Activated T-helper 2 cell treated with anti-CD3 and anti-CD28 coated beads, Interferon-gamma antibody, Interleukin-2, Interleukin-4, amounts not matched to agents 10 μg/mL and 5 μg/mL and 100 μg/mL, durations not matched to agents 14 hours and 24 hours and 36 hours (primary cell): ENCODE measurements at regions not wholly inside any gene's neighbourhood (a gene's known extent, or its start where the extent isn't known, plus 50 kb on each side); places are given as distances from the start of the nearest gene placed in this dataset.

Experiments
- DNase-seq: peaks from one replicate; pipeline ENCODE4 v3.0.0; 2021; ENCODE audit warnings: low spot score
- H3K27ac Mint-ChIP-seq: one replicate; pipeline ENCODE4 v1.8.0; 2021; ENCODE audit warnings: mixed read lengths
- H3K27me3 Mint-ChIP-seq: one replicate; pipeline ENCODE4 v1.8.0; 2021; ENCODE audit warnings: low read depth, mixed read lengths
- H3K36me3 Mint-ChIP-seq: one replicate; pipeline ENCODE4 v1.8.0; 2021; ENCODE audit warnings: low read depth, mixed read lengths
- H3K4me1 Mint-ChIP-seq: one replicate; pipeline ENCODE4 v1.8.0; 2021; ENCODE audit warnings: low read depth, mixed read lengths
- H3K4me3 Mint-ChIP-seq: one replicate; pipeline ENCODE4 v1.8.0; 2021; ENCODE audit warnings: low read depth, mild to moderate bottlenecking, moderate library complexity, mixed read lengths
- H3K9me3 Mint-ChIP-seq: one replicate; pipeline ENCODE4 v1.8.0; 2021; ENCODE audit warnings: mixed read lengths
- intact Hi-C: fragments of 100-400 bp; cut with micrococcal nuclease; formaldehyde crosslinking; loops from one replicate; pipeline ENCODE4 v1.15.1; 2023

DNA sequence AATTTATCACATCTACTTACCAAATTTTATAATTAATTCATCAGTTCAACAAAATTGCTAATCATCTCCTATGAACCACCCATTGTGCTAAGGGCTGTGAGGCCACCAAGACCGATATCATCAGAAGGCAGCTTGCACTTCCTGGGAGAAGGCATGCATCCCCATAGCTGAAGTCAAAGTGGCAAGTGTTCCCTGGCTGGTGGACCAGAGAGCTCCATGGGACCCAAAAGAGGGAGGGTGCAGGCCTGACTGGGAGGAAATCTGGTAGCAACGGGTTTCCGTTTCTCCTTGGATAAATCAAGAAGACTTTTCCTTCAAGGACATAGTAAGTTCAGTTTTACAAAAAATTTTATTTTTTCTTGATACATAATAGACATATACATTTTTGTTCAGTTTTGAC, 325.2 kb downstream of the FGF9 start:
- no peak for DNase-seq
- Mint-ChIP-seq H3K4me1 (no peaks in the 10 kb centered on the region), H3K9me3 (no peaks in the 10 kb centered on the region), H3K36me3 (no peaks in the 10 kb centered on the region), H3K27ac (no peak overlapping the region), H3K27me3 (peaks cover 2% of the 10 kb centered on the region), H3K4me3 (no peak overlapping the region)
- intact Hi-C loops, result no loop called here

GRCh38 chr13:21997726-21998125, 326.9 kb downstream of the FGF9 start:
- peaks cover 2% of the 10 kb centered on the region for H3K27me3 Mint-ChIP-seq
- intact Hi-C loops, result no loop called here
- H3K36me3 Mint-ChIP-seq, result no peaks in the 10 kb centered on the region
- H3K4me1 Mint-ChIP-seq, result no peaks in the 10 kb centered on the region
- H3K9me3 Mint-ChIP-seq, result no peaks in the 10 kb centered on the region
- H3K4me3 Mint-ChIP-seq, result no peak overlapping the region
- DNase-seq, result no peak
- no peak overlapping the region for H3K27ac Mint-ChIP-seq

GRCh38 chr13:21998279-21998990, 327.6 kb downstream of the FGF9 start:
- H3K4me3 Mint-ChIP-seq, result no peak overlapping the region
- no peak for DNase-seq
- H3K27ac Mint-ChIP-seq, result no peak overlapping the region
- intact Hi-C loops, result no loop called here
- H3K36me3 Mint-ChIP-seq, result no peaks in the 10 kb centered on the region
- peaks cover 2% of the 10 kb centered on the region for H3K27me3 Mint-ChIP-seq
- H3K4me1 Mint-ChIP-seq, result no peaks in the 10 kb centered on the region
- H3K9me3 Mint-ChIP-seq, result no peaks in the 10 kb centered on the region

DNA sequence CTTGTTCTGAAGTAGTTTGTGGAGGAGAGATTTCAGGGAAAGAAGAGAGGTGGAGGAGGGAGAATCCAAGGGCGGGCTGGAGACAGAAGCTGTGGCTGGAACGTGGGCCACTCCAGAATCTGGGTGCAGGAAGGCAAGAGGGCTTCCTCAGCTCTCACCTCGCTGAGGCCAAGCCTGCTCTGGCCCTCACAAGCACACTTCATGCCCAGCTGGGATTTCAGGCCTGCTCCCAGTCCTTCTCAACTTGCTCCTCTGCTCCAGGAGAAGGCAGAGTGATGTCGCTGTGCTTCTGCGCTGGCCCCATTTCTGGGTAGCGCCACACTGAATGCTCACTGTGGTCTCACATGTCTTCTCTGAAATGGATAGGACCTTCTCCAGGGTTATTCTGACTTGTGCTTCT, 328.8 kb downstream of the FGF9 start:
- intact Hi-C loops, result no loop called here
- H3K27me3 Mint-ChIP-seq, result no peaks in the 10 kb centered on the region
- H3K4me3 Mint-ChIP-seq, result no peak overlapping the region
- H3K27ac Mint-ChIP-seq, result no peak overlapping the region
- H3K4me1 Mint-ChIP-seq, result no peaks in the 10 kb centered on the region
- no peak for DNase-seq
- H3K9me3 Mint-ChIP-seq, result no peaks in the 10 kb centered on the region
- H3K36me3 Mint-ChIP-seq, result no peaks in the 10 kb centered on the region

GRCh38 chr13:22000191-22000590, 329.3 kb downstream of the FGF9 start:
- Mint-ChIP-seq H3K9me3 (no peaks in the 10 kb centered on the region), H3K4me3 (no peak overlapping the region), H3K27ac (no peak overlapping the region), H3K4me1 (no peaks in the 10 kb centered on the region), H3K27me3 (no peaks in the 10 kb centered on the region), H3K36me3 (no peaks in the 10 kb centered on the region)
- no peak for DNase-seq
- intact Hi-C loops, result no loop called here

GRCh38 chr13:22001336-22001735, 330.5 kb downstream of the FGF9 start:
- Mint-ChIP-seq H3K36me3 (no peaks in the 10 kb centered on the region), H3K27ac (no peak overlapping the region), H3K27me3 (no peaks in the 10 kb centered on the region), H3K9me3 (no peaks in the 10 kb centered on the region), H3K4me3 (no peak overlapping the region), H3K4me1 (no peaks in the 10 kb centered on the region)
- intact Hi-C loops, result no loop called here
- DNase-seq, result no peak

- Mint-ChIP-seq H3K36me3 (no peaks in the 10 kb centered on the region), H3K27me3 (no peaks in the 10 kb centered on the region), H3K27ac (no peak overlapping the region), H3K4me1 (no peaks in the 10 kb centered on the region), H3K4me3 (no peak overlapping the region), H3K9me3 (no peaks in the 10 kb centered on the region)
- intact Hi-C loops, result no loop called here
- DNase-seq, result no peak
Observed at GRCh38 chr13:22002893-22003292, 332.0 kb downstream of the FGF9 start.

GRCh38 chr13:22009500-22009899, 338.6 kb downstream of the FGF9 start:
- intact Hi-C loops, result no loop called here
- H3K4me3 Mint-ChIP-seq, result no peak overlapping the region
- H3K27me3 Mint-ChIP-seq, result no peaks in the 10 kb centered on the region
- no peaks in the 10 kb centered on the region for H3K9me3 Mint-ChIP-seq
- H3K4me1 Mint-ChIP-seq, result no peaks in the 10 kb centered on the region
- H3K27ac Mint-ChIP-seq, result no peak overlapping the region
- DNase-seq, result no peak
- H3K36me3 Mint-ChIP-seq, result no peaks in the 10 kb centered on the region

DNA sequence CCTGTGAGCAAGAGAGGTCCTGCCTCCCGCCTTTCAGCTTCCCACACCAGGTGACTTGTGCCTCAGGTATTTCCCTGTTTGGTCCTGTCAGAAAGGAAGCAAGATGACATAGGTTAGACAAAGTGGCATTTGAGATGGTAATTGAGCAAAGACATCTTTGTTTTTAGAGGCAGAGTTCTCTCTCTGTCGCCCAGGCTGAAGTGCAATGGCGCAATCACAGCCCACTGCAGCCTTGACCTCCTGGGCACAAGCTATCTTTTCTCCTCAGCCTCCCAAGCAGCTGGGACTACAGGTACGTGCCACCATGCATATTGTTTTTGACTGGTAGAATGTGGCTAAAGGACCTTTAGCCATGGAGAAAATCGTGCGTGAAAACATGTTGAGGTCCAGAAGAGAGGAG, 339.1 kb downstream of the FGF9 start:
- no peak for DNase-seq
- no peaks in the 10 kb centered on the region for H3K27me3 Mint-ChIP-seq
- H3K27ac Mint-ChIP-seq, result no peak overlapping the region
- no peaks in the 10 kb centered on the region for H3K36me3 Mint-ChIP-seq
- no peaks in the 10 kb centered on the region for H3K4me1 Mint-ChIP-seq
- intact Hi-C loops, result loop anchor here (10.0 kb wide), 1 partner anchor 335 kb away; the partner anchor contains the start of gene FGF9
- no peaks in the 10 kb centered on the region for H3K9me3 Mint-ChIP-seq
- no peak overlapping the region for H3K4me3 Mint-ChIP-seq

GRCh38 chr13:22012686-22013085, 341.8 kb downstream of the FGF9 start:
- H3K36me3 Mint-ChIP-seq, result no peaks in the 10 kb centered on the region
- peaks cover 4% of the 10 kb centered on the region for H3K4me1 Mint-ChIP-seq
- no peak overlapping the region for H3K27ac Mint-ChIP-seq
- H3K9me3 Mint-ChIP-seq, result no peaks in the 10 kb centered on the region
- H3K4me3 Mint-ChIP-seq, result no peak overlapping the region
- intact Hi-C loops, result loop anchor here (10.0 kb wide), 1 partner anchor 338 kb away; the partner anchor contains the start of gene FGF9
- H3K27me3 Mint-ChIP-seq, result no peaks in the 10 kb centered on the region
- no peak for DNase-seq

- intact Hi-C loops, result loop anchor here (10.0 kb wide), 1 partner anchor 340 kb away; the partner anchor contains the start of gene FGF9
- Mint-ChIP-seq H3K27ac (no peak overlapping the region), H3K4me1 (peaks cover 4% of the 10 kb centered on the region), H3K4me3 (no peak overlapping the region), H3K36me3 (no peaks in the 10 kb centered on the region), H3K27me3 (no peaks in the 10 kb centered on the region), H3K9me3 (no peaks in the 10 kb centered on the region)
- no peak for DNase-seq
Observed at GRCh38 chr13:22014469-22014868, 343.6 kb downstream of the FGF9 start.

DNA sequence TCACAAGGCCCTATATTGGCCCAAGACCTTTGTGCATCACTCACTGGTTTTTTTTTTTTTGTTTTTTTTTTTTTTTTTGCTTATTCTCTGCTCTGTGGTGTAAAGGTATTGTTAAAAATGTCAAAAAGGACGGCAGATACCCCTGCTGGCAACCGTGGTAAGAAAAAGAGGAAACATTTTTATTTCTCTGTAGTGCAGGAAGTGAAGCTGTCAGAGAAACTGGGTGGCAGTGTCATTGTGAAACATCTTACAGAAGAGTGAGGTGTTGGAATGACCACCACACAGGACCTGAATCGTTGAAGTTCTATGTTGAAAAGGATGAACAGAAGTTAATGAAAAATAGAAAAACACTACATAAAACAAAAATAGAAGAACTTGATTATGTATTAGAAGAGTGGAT, 346.4 kb downstream of the FGF9 start:
- Mint-ChIP-seq H3K27ac (no peak overlapping the region), H3K9me3 (no peaks in the 10 kb centered on the region), H3K4me1 (peaks cover 4% of the 10 kb centered on the region), H3K4me3 (no peak overlapping the region), H3K36me3 (no peaks in the 10 kb centered on the region), H3K27me3 (no peaks in the 10 kb centered on the region)
- no peak for DNase-seq
- intact Hi-C loops, result loop anchor here (5.0 to 10.0 kb wide), 2 partner anchors 110 to 342 kb away; partner anchors contain the start of gene FGF9

GRCh38 chr13:22018076-22018835, 347.4 kb downstream of the FGF9 start:
- intact Hi-C loops, result loop anchor here (2.0 to 10.0 kb wide), 3 partner anchors 59 to 343 kb away; partner anchors contain the start of gene FGF9
- no peak for DNase-seq
- H3K36me3 Mint-ChIP-seq, result no peaks in the 10 kb centered on the region
- peaks cover 4% of the 10 kb centered on the region for H3K4me1 Mint-ChIP-seq
- no peaks in the 10 kb centered on the region for H3K27me3 Mint-ChIP-seq
- H3K27ac Mint-ChIP-seq, result no peak overlapping the region
- H3K9me3 Mint-ChIP-seq, result no peaks in the 10 kb centered on the region
- no peak overlapping the region for H3K4me3 Mint-ChIP-seq
